ENCODE measurements at regions not wholly inside any gene's neighbourhood (a gene's known extent, or its start where the extent isn't known, plus 50 kb on each side); places are given as distances from the start of the nearest gene placed in this dataset.

DNA sequence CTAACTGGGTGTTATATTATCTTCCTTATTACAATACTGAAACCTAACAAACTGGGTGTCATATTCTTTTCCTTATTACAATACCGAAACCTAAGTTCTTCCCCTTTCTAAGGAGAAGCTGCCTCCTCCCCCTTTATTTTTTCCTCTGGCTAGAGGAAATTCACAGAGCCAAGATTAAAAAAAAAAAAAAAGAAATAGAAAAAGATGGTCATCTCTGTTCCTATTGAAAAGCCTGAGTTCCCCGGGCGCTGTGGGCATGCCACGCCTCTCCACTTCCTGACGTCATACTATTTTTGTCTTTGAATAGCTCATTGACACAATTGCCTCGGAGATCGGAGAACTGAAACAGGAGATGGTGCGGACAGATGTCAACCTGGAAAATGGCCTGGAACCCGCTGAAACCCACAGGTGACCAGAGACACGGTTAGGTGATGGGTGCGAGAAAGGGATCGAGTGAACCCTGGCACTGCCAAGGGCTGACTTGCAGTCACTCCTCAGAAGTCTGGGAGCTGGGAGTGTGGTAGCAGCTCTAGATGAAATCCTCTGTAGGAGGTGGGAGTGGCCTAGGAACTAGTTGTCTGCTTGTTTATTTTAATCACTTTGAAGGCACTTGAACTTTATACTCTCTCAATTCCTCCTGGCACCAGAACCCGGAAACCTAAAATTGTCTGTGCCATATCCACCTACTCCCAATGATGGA is 82.2 kb upstream of the NAA20 start:
- H3K36me3 ChIP-seq (ENCODE audit: control insufficient read depth, low read depth, low read length), result no peaks in the 10 kb centered on the region
- no peak overlapping the region for H3K9ac ChIP-seq (ENCODE audit: low read length)
- H3K27ac ChIP-seq (ENCODE audit: low read length), result no peak overlapping the region
- no peaks in the 10 kb centered on the region for H3K9me3 ChIP-seq (ENCODE audit: control insufficient read depth, low read depth, low read length)
- no peak overlapping the region for H3K4me3 ChIP-seq (ENCODE audit: low read length)
- H3K27me3 ChIP-seq (ENCODE audit: control insufficient read depth, insufficient read depth, low read length), result no peaks in the 10 kb centered on the region
- H3K4me1 ChIP-seq (ENCODE audit: control insufficient read depth, low read depth, low read length), result no peaks in the 10 kb centered on the region

DNA sequence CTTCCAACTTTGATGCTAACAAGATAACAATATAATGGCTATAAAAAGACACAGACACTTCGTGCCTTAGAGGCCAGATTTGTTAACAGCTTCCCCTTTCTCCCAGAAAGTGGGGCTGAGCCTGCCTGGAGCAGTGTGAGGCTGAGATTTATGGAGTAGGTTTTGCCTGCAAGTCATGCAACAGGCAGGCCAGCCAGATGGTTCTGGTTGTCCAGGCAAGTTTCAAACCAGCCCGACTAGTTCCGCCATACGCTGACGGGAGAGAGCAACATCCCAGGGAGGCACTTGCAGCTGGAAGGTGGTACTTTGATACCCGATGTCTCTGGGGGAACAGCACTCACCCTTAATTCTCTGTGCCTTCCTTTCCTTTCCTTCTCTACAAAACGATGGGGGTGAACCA is 81.3 kb upstream of the NAA20 start:
- Histone ChIP-seq H3K27ac (ENCODE audit: low read length) (no peak overlapping the region), H3K4me1 (ENCODE audit: control insufficient read depth, low read depth, low read length) (no peaks in the 10 kb centered on the region), H3K9ac (ENCODE audit: low read length) (no peak overlapping the region)

DNA sequence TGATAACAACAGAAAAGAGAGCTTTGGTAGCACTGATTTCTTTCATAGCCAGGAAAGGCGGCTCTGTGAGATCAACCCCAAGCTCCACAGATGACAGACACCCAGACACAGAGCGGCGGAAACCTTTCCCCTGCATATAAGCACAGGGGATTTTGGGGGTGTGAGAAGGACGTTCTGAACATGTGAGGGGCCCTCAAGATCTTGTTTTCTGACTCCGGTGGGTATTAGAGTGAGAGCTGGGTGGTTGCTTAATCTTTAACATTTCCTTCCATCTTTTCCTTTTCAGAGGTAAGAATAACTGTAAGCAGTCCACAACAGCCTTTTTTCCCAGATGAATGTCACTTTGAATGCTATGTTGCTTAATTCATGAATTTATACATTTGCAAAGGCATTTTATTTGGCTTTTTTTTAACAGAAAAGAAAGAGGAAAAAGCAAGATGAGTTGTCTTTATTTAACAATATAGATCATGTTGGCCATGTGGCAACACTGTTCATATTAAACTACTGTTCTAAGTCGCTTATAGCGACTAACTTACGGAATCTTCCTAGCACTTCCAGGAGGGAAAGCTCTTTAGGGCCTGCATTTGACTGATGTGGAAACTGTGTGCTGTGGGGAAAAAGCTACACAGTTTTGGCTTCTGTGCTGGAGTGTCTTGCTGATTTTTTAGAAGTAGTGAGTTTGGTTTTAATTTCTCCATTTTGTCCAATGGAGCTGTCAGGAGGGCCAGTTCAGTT is 80.5 kb upstream of the NAA20 start:
- H3K27ac ChIP-seq (ENCODE audit: low read length), result no peak overlapping the region
- H3K9me3 ChIP-seq (ENCODE audit: control insufficient read depth, low read depth, low read length), result no peaks in the 10 kb centered on the region

More for the DNA sequence above, 81.3 kb upstream of the NAA20 start:
- Histone ChIP-seq H3K4me3 (ENCODE audit: low read length) (no peak overlapping the region), H3K9me3 (ENCODE audit: control insufficient read depth, low read depth, low read length) (no peaks in the 10 kb centered on the region), H3K27me3 (ENCODE audit: control insufficient read depth, insufficient read depth, low read length) (no peaks in the 10 kb centered on the region), H3K36me3 (ENCODE audit: control insufficient read depth, low read depth, low read length) (no peaks in the 10 kb centered on the region)

DNA sequence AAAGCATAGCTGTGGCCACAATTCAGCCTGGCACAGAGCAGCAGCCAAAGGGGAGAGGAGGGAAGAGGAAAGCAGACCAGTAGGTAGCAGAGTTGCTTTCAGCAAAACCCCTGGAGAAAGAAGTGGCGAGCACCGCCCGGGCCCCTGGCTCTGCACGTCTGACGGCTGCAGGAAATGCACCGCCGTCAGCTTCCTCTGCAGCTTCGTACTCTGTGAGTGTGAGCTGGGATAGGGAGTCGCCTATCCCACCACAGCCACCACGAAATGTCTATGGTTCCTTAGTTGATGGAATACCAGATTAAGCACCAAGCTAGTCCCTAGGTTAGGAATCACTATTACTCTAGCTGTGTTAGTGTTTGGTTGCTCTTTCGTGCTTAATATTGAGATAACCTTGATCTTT is 79.9 kb upstream of the NAA20 start:
- Histone ChIP-seq H3K36me3 (ENCODE audit: control insufficient read depth, low read depth, low read length) (no peaks in the 10 kb centered on the region), H3K9me3 (ENCODE audit: control insufficient read depth, low read depth, low read length) (no peaks in the 10 kb centered on the region), H3K27me3 (ENCODE audit: control insufficient read depth, insufficient read depth, low read length) (no peaks in the 10 kb centered on the region), H3K27ac (ENCODE audit: low read length) (no peak overlapping the region), H3K9ac (ENCODE audit: low read length) (no peak overlapping the region), H3K4me1 (ENCODE audit: control insufficient read depth, low read depth, low read length) (no peaks in the 10 kb centered on the region), H3K4me3 (ENCODE audit: low read length) (no peak overlapping the region)

More for the DNA sequence above, 80.5 kb upstream of the NAA20 start:
- no peaks in the 10 kb centered on the region for H3K27me3 ChIP-seq (ENCODE audit: control insufficient read depth, insufficient read depth, low read length)
- no peak overlapping the region for H3K9ac ChIP-seq (ENCODE audit: low read length)
- no peaks in the 10 kb centered on the region for H3K36me3 ChIP-seq (ENCODE audit: control insufficient read depth, low read depth, low read length)
- H3K4me1 ChIP-seq (ENCODE audit: control insufficient read depth, low read depth, low read length), result no peaks in the 10 kb centered on the region
- no peak overlapping the region for H3K4me3 ChIP-seq (ENCODE audit: low read length)

DNA sequence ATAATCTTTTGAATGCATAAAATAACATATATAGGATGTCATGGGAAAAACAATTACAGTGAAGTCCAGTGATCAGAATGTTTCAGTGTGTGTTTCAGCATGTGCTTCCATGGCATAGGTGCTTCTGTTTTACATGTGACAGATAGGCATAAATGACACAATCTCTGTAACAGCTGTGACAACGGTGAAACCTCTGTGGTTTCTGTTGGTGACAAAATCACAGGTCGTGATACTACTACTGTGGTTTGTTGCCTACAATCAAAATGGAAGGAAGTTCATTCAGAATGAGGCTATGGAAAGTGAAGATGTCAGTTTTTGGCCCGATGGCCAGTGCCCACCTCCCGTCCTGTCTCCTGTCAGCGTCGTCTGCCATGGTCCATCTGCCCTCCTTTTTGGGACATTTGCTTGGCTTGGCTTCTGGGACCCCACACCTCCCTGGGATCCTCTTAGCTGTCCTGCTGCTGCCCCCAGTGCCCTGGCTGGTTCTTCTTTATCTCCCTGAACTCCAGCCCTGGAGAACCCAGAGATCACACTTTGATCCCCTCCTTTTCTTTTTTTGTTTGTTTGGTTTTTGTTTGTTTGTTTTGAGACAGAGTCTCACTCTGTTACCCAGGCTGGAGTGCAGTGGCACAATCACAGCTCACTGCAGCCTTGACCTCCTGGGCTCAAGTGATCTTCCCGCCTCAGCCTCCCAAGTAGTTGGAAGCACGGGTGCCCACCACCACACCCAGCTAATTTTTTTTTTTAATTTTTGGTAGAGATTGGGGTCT is 79.3 kb upstream of the NAA20 start:
- Histone ChIP-seq H3K27ac (ENCODE audit: low read length) (no peak overlapping the region), H3K36me3 (ENCODE audit: control insufficient read depth, low read depth, low read length) (no peaks in the 10 kb centered on the region), H3K4me1 (ENCODE audit: control insufficient read depth, low read depth, low read length) (no peaks in the 10 kb centered on the region), H3K9me3 (ENCODE audit: control insufficient read depth, low read depth, low read length) (no peaks in the 10 kb centered on the region), H3K4me3 (ENCODE audit: low read length) (no peak overlapping the region), H3K27me3 (ENCODE audit: control insufficient read depth, insufficient read depth, low read length) (no peaks in the 10 kb centered on the region), H3K9ac (ENCODE audit: low read length) (no peak overlapping the region)

DNA sequence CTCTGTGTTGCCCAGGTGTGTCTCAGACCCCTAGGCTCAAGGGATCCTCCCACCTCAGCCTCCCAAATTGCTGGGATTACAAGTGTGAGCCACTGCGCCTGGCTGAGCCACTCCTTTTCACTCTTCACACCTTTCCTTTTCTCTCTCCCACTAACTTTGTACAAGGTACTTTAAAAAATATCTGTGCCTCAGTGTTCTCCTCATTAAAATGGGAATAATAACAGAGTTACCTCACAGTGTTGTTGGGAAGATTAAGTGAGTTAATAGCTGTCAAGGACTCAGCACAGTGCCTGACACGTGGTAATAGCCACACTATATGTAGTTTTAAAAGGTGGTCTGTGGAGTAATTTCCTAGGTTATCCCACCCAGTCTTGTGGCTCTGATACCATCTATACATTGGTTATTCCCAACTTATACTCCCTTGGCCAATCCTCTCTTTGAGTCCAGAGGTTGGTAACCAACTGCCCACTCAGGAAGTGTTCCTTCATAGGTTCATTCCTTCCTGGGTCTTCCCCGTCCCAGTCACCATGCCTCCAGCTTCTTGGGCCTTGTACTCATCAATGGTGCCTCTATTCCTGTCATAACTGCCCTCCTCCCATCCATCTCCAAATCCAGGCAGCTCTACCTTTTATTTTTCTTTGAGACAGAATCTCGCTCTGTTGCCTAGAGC is 78.6 kb upstream of the NAA20 start:
- no peaks in the 10 kb centered on the region for H3K27me3 ChIP-seq (ENCODE audit: control insufficient read depth, insufficient read depth, low read length)
- H3K4me3 ChIP-seq (ENCODE audit: low read length), result no peak overlapping the region
- no peak overlapping the region for H3K27ac ChIP-seq (ENCODE audit: low read length)
- no peak overlapping the region for H3K9ac ChIP-seq (ENCODE audit: low read length)
- no peaks in the 10 kb centered on the region for H3K4me1 ChIP-seq (ENCODE audit: control insufficient read depth, low read depth, low read length)
- H3K36me3 ChIP-seq (ENCODE audit: control insufficient read depth, low read depth, low read length), result no peaks in the 10 kb centered on the region
- H3K9me3 ChIP-seq (ENCODE audit: control insufficient read depth, low read depth, low read length), result no peaks in the 10 kb centered on the region

DNA sequence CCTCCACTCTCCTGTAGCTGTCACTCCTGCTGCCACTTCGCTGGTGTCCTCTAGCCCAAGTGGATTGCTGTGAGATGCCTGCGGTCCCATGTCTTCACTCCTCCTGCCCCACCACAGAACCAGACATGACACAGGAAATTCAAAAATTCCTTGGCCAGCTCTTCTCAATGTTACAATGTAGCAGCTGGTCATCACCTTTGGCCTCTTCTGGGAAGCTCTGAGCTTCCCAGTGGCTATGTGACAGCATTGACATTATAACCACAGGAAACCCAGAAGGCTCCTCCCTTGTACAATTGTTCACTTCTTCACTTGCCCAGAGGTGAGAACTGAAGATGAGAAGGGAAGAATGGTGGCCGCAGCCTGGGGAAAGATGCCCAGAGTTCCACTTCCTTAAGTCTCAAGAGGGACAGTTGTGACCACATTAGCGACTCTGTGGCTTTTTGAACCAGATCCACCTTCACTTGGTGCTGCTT is 76.1 kb upstream of the NAA20 start:
- no peaks in the 10 kb centered on the region for H3K9me3 ChIP-seq (ENCODE audit: control insufficient read depth, low read depth, low read length)
- H3K27ac ChIP-seq (ENCODE audit: low read length), result no peak overlapping the region
- H3K9ac ChIP-seq (ENCODE audit: low read length), result no peak overlapping the region
- H3K4me1 ChIP-seq (ENCODE audit: control insufficient read depth, low read depth, low read length), result no peaks in the 10 kb centered on the region
- H3K36me3 ChIP-seq (ENCODE audit: control insufficient read depth, low read depth, low read length), result no peaks in the 10 kb centered on the region
- no peaks in the 10 kb centered on the region for H3K27me3 ChIP-seq (ENCODE audit: control insufficient read depth, insufficient read depth, low read length)
- no peak overlapping the region for H3K4me3 ChIP-seq (ENCODE audit: low read length)

DNA sequence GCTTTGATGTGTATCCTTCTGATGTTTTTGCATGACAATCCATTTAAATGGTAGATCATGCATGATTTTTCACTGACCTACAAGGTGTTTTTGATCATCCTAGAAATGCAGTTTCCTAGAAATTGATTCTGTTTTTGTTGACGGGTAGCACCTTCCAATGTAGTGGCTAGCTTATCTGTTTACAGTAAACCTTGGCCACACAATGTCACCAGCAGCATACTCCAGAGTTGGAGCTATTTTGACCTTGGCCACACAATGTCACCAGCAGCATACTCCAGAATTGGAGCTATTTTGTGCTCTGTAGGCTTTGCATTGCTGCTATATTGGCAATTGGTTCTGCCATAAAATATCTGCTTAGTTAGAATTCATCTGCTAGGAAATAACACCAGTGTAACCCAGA is 74.6 kb upstream of the NAA20 start:
- Histone ChIP-seq H3K4me3 (ENCODE audit: low read length) (no peak overlapping the region), H3K4me1 (ENCODE audit: control insufficient read depth, low read depth, low read length) (no peaks in the 10 kb centered on the region), H3K9me3 (ENCODE audit: control insufficient read depth, low read depth, low read length) (no peaks in the 10 kb centered on the region), H3K36me3 (ENCODE audit: control insufficient read depth, low read depth, low read length) (no peaks in the 10 kb centered on the region), H3K27ac (ENCODE audit: low read length) (no peak overlapping the region), H3K9ac (ENCODE audit: low read length) (no peak overlapping the region), H3K27me3 (ENCODE audit: control insufficient read depth, insufficient read depth, low read length) (no peaks in the 10 kb centered on the region)

DNA sequence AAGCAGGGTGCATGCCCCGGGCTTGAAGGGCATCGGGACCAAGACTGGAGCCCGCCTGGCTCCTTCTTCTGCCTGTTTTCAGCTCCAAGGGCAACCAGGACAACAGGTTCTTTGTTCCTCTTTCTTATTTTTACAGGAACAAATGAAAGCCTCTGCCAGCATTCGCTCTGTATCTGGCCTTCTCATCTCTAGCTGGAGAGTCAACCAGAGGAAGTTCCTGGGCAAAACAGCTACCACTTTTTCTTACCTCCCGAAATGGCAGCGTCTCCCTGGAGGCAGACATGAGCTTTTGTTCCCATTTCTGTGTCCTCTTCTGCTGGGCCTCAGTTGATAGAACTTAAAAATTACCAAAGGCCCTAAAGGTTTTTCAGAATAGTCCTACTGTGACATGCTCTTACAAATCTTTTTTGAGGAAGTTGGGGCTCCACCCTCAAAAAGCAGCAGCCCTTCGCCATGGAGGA is 74.1 kb upstream of the NAA20 start:
- H3K36me3 ChIP-seq (ENCODE audit: control insufficient read depth, low read depth, low read length), result no peaks in the 10 kb centered on the region
- H3K9ac ChIP-seq (ENCODE audit: low read length), result no peak overlapping the region
- no peaks in the 10 kb centered on the region for H3K4me1 ChIP-seq (ENCODE audit: control insufficient read depth, low read depth, low read length)
- H3K4me3 ChIP-seq (ENCODE audit: low read length), result no peak overlapping the region
- H3K27ac ChIP-seq (ENCODE audit: low read length), result no peak overlapping the region
- H3K9me3 ChIP-seq (ENCODE audit: control insufficient read depth, low read depth, low read length), result no peaks in the 10 kb centered on the region
- H3K27me3 ChIP-seq (ENCODE audit: control insufficient read depth, insufficient read depth, low read length), result no peaks in the 10 kb centered on the region

DNA sequence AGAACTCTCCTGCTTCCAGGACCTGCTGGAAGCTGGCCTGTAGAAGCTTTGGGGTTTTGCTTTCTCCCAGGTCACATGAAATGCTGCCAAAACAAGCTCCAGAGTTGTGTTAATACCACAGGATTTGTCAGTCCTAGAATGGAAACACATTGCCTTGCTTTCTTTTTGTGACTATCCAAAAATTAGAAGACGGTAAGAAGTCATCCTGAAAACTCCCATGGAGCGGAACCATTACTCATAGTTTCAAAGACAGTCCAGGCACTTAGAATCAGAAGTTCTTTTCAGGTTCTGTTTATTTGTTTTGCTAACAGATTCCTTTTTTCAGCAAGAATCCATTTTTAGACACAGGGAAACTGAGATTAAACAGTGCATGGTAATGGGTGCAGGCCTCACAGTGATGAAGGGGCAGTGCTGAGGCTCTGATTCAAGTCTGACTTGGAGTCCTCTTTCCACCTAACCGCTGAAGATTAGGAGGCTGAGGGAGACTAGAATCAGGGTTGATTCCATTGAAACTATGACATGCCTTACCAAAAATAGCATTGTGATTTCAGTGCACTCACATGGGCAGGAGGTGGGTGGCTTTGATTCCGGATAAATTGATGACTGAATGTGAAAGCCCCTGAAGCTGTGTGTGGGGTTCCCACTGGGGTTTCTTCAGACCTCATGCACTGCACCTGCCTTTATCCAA is 72.2 kb upstream of the NAA20 start:
- Histone ChIP-seq H3K4me1 (ENCODE audit: control insufficient read depth, low read depth, low read length) (no peaks in the 10 kb centered on the region), H3K9me3 (ENCODE audit: control insufficient read depth, low read depth, low read length) (no peaks in the 10 kb centered on the region), H3K36me3 (ENCODE audit: control insufficient read depth, low read depth, low read length) (no peaks in the 10 kb centered on the region), H3K4me3 (ENCODE audit: low read length) (no peak overlapping the region), H3K27me3 (ENCODE audit: control insufficient read depth, insufficient read depth, low read length) (no peaks in the 10 kb centered on the region), H3K27ac (ENCODE audit: low read length) (no peak overlapping the region), H3K9ac (ENCODE audit: low read length) (no peak overlapping the region)
